Uterus (tissue), 2 donors: ENCODE measurements at regions not wholly inside any gene's neighbourhood (a gene's known extent, or its start where the extent isn't known, plus 50 kb on each side); places are given as distances from the start of the nearest gene placed in this dataset.

Experiments used
- CTCF ChIP-seq, 4 experiments: fragments of 200-600 bp in 2 of 4; fragments of 450-650 bp in 2 of 4; sonication (generic) in 2 of 4; IDR thresholded peaks; one replicate each; pipeline ENCODE4 v1.5.1; 2016 to 2019; ENCODE audit warnings: antibody characterized with exemption in 4 of 4, mild to moderate bottlenecking in 2 of 4, moderate library complexity in 1 of 4
- POLR2A ChIP-seq, 2 donors: fragments of 450-650 bp; IDR thresholded peaks; one replicate each; pipeline ENCODE4 v1.6.1; 2016; ENCODE audit warnings: antibody characterized with exemption in 2 of 2, mild to moderate bottlenecking in 1 of 2, moderate library complexity in 1 of 2

GRCh38 chr18:61169386-61169785, 163.8 kb upstream of the CDH20 start:
- TF ChIP-seq POLR2A (IDR thresholded peaks at IDR 0.05) (no peak), CTCF (IDR thresholded peaks at IDR 0.05) (no peak)
